ENCODE measurements at regions not wholly inside any gene's neighbourhood (a gene's known extent, or its start where the extent isn't known, plus 50 kb on each side); places are given as distances from the start of the nearest gene placed in this dataset.

- Mint-ChIP-seq H3K9me3 (no peaks in the 10 kb centered on the region), H3K36me3 (ENCODE audit: low read depth) (no peaks in the 10 kb centered on the region), H3K27me3 (ENCODE audit: insufficient read depth) (no peaks in the 10 kb centered on the region), H3K4me1 (ENCODE audit: low read depth) (peaks cover 6% of the 10 kb centered on the region; the same call in 1 of the 2 replicates), H3K27ac (no peak overlapping the region), H3K4me3 (no peak overlapping the region)
- TF ChIP-seq CTCF (IDR thresholded peaks at IDR 0.05): no peak
- no peak for DNase-seq
These were observed 80.6 kb upstream of the SLCO6A1 start for GRCh38 chr5:102579379-102579778.

- Mint-ChIP-seq H3K9me3 (no peaks in the 10 kb centered on the region), H3K4me3 (no peak overlapping the region), H3K27ac (no peak overlapping the region), H3K4me1 (ENCODE audit: low read depth) (peaks cover 6% of the 10 kb centered on the region; the same call in 1 of the 2 replicates), H3K36me3 (ENCODE audit: low read depth) (no peaks in the 10 kb centered on the region), H3K27me3 (ENCODE audit: insufficient read depth) (no peaks in the 10 kb centered on the region)
- no peak for TF ChIP-seq CTCF (IDR thresholded peaks at IDR 0.05)
- no peak for DNase-seq
These were observed 82.2 kb upstream of the SLCO6A1 start for GRCh38 chr5:102581011-102581410.

- DNase-seq: no peak
- Mint-ChIP-seq H3K4me3 (no peak overlapping the region), H3K27ac (no peak overlapping the region), H3K27me3 (ENCODE audit: insufficient read depth) (no peaks in the 10 kb centered on the region; the same call in 1 of the 2 replicates), H3K9me3 (no peaks in the 10 kb centered on the region), H3K36me3 (ENCODE audit: low read depth) (no peaks in the 10 kb centered on the region), H3K4me1 (ENCODE audit: low read depth) (peaks cover 6% of the 10 kb centered on the region; the same call in 1 of the 2 replicates)
- TF ChIP-seq CTCF (IDR thresholded peaks at IDR 0.05): no peak
These were observed 83.9 kb upstream of the SLCO6A1 start for GRCh38 chr5:102582696-102583095.

GRCh38 chr5:102583276-102584124 lies 84.7 kb upstream of the SLCO6A1 start:
- TF ChIP-seq CTCF (IDR thresholded peaks at IDR 0.05): peak; percentile 82

GRCh38 chr5:102589661-102590060 lies 90.9 kb upstream of the SLCO6A1 start:
- no peak for DNase-seq
- Mint-ChIP-seq H3K4me1 (ENCODE audit: low read depth) (no peaks in the 10 kb centered on the region), H3K9me3 (no peaks in the 10 kb centered on the region), H3K4me3 (no peak overlapping the region), H3K27me3 (ENCODE audit: insufficient read depth) (peaks cover 5% of the 10 kb centered on the region), H3K27ac (no peak overlapping the region), H3K36me3 (ENCODE audit: low read depth) (no peaks in the 10 kb centered on the region)
- no peak for TF ChIP-seq CTCF (IDR thresholded peaks at IDR 0.05)

More at GRCh38 chr5:102583276-102584124, 84.7 kb upstream of the SLCO6A1 start:
- Mint-ChIP-seq H3K9me3 (no peaks in the 10 kb centered on the region), H3K27me3 (ENCODE audit: insufficient read depth) (peaks cover 1% of the 10 kb centered on the region), H3K4me3 (no peak overlapping the region), H3K27ac (no peak overlapping the region), H3K4me1 (ENCODE audit: low read depth) (peaks cover 6% of the 10 kb centered on the region; the same call in 1 of the 2 replicates), H3K36me3 (ENCODE audit: low read depth) (no peaks in the 10 kb centered on the region)
- DNase-seq: no peak
